ENCODE measurements at regions not wholly inside any gene's neighbourhood (a gene's known extent, or its start where the extent isn't known, plus 50 kb on each side); places are given as distances from the start of the nearest gene placed in this dataset.

DNA sequence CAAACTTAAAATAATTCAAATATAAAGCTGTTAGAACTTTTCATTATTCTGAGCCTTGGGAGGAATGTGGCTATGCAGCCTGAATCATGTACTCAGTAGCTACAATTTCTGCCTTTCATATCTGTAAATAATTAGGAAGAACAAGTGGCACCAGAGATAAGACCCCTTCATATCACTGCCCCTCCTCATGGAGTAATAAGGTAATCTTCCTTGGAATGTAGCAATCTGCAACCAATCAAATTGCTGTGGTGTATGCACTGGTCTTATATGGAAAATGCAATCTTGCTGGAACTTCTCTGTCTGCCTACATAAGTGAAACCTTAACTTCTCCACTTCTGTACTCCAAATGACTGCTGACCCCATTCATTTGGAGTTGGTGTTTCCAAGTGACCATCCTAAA, 104.4 kb upstream of the VANGL1 start:
- no peak for TF ChIP-seq CTCF (IDR thresholded peaks at IDR 0.05; ENCODE audit: low read depth, low read length)
- TF ChIP-seq EZH2phosphoT487 (IDR thresholded peaks at IDR 0.05; ENCODE audit: low read depth), result no peak
